ENCODE measurements at regions not wholly inside any gene's neighbourhood (a gene's known extent, or its start where the extent isn't known, plus 50 kb on each side); places are given as distances from the start of the nearest gene placed in this dataset.

GRCh38 chr9:17978773-17979172 is 399.9 kb downstream of the SH3GL2 start:
- no peak for DNase-seq

GRCh38 chr9:17986595-17986994 is 407.7 kb downstream of the SH3GL2 start:
- no peak for DNase-seq

DNA sequence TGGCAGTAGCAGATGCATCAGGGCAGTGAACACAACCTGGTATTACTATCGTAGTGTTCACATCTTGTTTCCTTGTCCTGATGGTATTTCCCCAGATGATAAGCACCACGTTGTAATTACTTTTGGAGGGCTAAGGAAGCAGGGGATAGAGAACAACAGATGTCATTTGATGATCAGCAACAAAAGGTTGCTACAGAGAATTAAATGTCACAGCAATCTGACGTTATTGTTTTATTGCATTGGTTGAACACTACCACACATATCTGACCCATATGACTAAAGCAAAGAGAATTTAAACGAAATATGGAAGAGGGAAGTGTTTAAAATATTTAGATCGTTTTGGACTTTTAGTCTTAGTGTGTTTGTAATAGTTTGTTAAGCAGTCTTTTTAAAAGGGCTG is 408.3 kb downstream of the SH3GL2 start:
- DNase-seq, result no peak

DNA sequence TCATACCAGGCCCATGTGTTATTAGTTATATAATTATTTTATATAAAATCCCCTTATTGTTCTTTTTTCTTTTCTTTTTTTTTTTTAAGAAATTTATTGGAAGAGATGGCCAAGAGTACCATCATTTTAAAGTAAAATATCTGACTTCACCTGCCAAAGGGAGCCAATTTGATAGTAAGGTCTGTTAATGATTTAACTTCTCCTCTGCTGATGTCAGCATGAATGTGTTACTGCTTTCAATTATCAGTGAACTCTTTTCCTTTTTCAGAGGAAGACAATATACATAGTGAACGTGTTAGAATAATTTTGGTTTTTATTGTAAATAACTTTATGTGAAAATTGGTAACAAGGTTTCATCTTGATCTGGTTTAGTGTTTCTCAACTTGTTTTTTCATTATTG is 409.6 kb downstream of the SH3GL2 start:
- DNase-seq, result no peak

DNA sequence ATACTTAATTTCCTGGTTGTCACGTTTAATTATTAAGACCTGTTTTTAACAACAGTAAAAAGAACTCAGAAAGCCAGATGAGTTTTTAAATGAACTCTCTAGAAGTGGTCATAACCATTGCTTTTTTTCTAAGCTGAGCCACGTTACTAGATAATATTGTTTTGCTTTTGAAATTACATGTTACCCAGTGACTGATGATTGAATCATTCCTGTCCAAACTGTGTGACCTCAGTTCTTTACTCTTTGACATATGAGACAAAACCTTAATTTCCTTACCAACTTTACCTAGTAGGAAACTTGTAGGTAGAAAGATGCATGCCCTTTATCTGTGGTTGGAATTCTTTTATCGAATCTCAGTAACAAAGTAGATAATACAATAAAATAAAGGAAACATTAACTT is 411.7 kb downstream of the SH3GL2 start:
- no peak for DNase-seq

- no peak for DNase-seq
Measured at GRCh38 chr9:17993024-17993423, 414.2 kb downstream of the SH3GL2 start.

DNA sequence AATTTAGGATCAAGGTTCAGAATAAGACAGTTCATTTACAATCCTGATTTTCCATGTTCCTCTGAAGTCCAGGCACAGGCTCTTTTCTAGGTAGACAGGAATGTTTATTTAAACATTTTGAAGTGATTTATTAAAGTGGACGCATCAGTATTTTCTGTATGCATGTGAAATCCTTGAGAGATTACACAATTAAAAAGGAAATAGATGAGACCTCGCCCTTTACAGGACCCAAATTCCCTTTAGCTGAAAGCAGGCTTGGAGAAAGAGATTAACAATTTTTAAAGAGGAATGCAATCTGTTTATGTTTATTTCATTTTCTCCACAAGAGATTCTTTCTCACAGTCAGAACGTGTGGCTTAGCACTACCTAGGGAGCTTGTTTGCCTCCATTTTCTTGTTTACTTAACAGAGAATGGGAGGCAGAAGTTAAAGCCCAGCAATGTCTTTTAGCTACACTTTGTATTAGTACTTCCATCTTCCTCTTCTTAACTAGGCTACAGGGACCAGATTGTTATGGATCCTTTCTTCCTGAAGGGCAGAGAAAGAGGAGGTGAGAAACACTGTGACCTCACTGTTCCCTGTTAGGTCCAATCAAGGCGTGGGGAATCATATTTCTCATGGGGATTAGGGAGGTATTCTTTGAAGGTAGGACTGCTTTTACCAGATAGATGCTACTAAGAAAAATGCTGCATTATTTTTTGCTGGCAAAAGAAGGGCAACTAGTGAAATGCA is 416.0 kb downstream of the SH3GL2 start:
- no peak for DNase-seq

GRCh38 chr9:17996728-17997127 is 417.9 kb downstream of the SH3GL2 start:
- no peak for DNase-seq

DNA sequence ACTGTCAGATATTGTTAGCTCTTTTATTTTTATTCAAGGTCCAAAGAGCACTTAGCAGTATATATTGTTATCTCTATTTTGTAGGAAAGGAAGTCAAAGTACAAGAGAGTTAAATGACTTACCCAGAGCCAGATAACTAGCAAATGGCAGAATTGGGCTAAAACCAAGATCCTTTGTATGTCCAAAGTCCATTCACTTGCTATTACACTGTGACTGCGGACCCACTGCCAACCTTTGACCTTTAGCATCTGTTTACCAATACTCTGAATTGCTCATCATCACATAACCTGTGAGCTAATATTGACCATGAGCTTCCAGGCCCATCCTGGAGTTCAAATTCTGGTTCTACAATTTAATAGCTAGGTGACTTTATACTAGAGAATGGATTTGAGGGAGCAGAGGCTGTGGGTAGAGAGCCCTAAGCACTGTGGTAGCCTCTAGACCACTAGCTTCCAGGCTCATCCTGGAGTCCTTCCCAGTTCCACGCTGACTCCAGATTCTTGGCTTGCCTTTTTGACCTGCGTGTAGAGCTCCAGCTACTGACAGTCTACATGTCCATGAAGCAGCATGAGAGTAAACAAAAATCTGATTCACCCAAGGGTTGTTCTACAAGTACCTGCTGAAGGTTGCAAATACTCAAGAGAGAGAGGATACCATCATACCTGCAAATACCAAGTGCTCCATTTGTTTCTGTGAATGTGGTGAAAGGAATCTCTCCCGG is 424.0 kb downstream of the SH3GL2 start:
- DNase-seq, result no peak

DNA sequence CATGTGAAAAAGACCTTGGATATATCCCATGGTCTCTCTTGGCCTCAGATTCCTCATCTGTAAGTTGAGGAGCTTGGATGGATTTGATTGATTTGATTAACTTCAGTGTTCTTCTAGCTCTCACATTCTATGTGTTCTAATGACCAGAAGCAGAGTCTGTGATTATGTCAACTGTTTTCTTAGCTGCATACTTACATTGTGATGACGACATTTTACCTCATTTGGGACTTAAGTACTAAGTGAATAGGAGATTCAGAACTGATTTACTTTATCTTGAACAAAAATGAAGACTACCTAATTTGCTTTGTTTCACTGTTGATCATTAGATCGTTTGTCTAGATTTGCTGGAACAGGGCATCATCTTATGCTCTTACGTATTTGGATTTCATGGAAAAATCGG is 427.7 kb downstream of the SH3GL2 start:
- no peak for DNase-seq

GRCh38 chr9:18007621-18008020 is 428.8 kb downstream of the SH3GL2 start:
- no peak for DNase-seq

DNA sequence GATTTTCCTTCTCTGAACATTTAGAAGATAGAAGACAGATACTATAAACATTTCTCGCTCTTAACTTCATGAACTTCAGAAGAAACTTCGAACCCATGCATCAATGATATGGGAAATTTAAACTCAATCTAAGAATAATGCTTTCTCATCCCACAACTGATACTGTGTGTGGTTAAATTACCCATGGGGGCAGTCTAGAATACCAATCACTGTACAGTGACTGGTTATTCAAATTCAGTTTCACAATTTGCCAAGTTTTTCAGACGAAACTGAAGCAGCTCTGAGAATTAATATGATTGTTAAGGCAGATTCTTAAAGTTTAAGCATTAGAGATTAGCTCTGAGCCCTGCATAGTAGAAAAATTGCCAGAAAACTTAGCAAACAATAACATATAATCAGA is 431.0 kb downstream of the SH3GL2 start:
- DNase-seq, result peak; percentile 7

- no peak for DNase-seq
Measured at GRCh38 chr9:18010492-18010891, 431.6 kb downstream of the SH3GL2 start.

GRCh38 chr9:18012170-18012569 is 433.3 kb downstream of the SH3GL2 start:
- no peak for DNase-seq

DNA sequence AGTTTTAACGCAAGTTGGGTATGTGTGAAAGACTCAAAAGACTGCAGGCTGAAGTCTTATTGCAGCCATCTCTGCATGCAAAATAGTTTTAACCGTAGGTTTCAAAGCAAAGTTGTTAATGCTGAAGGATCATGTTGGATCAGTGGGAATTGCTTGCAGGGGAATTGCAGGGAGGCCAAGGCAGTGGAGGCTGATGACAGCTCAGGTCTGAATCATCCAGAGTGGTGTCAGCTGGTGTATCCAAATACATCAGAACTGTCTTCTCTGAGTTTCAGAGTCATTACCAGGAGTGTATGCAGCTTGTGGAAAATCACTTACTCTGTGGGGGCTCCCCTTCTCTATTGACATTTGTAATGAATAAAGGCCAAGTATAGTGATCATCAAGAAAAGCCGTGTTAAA is 435.7 kb downstream of the SH3GL2 start:
- no peak for DNase-seq

DNA sequence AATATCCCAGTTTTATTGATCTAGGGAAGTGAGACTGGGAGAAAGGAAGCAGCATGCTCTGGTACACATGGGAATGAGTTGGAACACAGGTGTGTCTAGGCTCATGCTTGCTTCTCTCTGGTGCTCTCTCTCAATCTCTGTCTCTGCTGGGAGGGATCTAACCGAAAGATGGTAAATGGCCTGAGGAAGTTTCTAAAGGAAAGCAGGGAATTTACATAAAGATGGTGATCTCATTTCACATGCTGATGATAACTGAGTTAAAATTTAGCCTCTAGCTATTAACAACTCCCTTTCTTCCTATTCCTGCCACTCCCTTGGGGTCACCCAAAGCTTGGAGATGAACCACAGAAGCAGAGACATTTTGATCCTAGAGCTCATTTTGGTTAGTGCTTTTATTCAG is 436.2 kb downstream of the SH3GL2 start:
- DNase-seq, result no peak

- DNase-seq, result no peak
Measured at GRCh38 chr9:18017136-18017535, 438.3 kb downstream of the SH3GL2 start.

GRCh38 chr9:18018221-18018620 is 439.4 kb downstream of the SH3GL2 start:
- DNase-seq, result no peak

GRCh38 chr9:18018661-18019060 is 439.8 kb downstream of the SH3GL2 start:
- DNase-seq, result no peak

DNA sequence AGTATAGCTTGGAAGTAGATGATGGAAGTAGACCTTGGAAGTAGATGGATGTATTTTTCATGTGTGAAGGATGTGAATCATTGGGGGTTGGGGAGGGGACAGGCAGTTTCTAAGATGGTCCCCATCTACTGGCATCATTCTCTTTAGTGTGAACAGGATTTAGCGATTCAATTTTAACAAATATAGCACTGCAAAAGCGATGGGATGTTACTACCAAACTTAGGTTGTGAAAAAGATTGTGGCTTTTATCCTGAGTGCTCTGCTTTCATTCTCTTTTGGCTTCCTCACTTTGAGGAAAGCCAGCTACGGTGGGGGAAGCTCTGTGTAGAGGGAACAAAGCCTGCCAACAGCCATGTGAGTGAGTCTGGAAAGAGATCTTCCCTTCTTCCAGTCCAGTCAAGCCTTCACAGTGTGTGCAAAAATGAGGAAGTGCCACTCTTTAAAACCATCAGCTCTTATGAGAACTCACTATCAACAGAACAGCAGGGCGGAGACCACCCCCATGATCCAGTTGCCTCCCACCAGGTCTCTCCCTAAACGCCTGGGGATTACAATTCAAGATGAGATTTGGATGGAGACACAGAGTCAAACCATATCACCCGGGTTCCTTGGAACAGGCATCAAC is 441.4 kb downstream of the SH3GL2 start:
- no peak for DNase-seq

GRCh38 chr9:18022642-18023041 is 443.8 kb downstream of the SH3GL2 start:
- DNase-seq, result no peak

DNA sequence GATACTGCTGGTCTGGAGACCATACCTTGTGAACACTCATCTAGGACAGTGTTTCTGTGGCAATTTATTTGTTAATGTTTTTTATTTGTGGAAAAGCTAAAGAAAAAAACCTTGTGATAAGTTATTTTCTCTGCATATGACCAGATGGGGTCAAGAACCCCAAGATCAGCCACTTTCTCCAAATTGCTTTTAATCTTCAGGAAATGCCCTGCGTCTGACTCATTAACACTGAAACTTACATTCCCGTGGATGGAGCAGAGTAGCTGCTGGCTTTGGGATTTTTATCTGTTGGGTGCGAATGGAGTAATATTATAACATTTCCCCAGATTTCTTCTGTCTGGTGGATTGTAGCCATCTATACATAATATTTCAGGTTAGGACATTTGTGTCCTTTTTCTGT is 444.5 kb downstream of the SH3GL2 start:
- no peak for DNase-seq

DNA sequence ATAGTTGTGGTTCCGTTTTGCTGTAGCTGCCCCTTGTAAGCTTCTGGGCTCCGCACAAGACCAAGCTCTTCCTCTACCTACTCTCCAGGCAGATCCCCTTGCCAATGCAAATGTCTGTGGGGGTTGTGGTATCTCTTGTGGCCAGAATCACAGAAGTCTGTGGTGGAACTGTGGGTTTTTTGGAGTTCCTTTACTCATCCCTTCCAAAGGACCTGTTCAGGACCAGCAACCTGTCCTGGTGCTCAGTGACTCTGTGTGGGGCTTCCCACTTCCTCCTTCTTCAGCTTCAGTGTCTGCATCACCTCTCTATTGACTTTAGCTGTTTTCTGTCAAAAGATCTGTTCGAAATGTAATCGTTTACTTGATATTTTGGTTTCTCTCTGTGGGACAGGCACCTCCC is 441.3 kb upstream of the ADAMTSL1 start:
- no peak for DNase-seq
